ENCODE measurements at regions not wholly inside any gene's neighbourhood (a gene's known extent, or its start where the extent isn't known, plus 50 kb on each side); places are given as distances from the start of the nearest gene placed in this dataset.

GRCh38 chr3:80606073-80606472 lies 838.3 kb upstream of the ROBO1 start:
- no peak for TF ChIP-seq CTCF (IDR thresholded peaks at IDR 0.05)
- no peak for TF ChIP-seq POLR2A (IDR thresholded peaks at IDR 0.05)

Data from esophagus squamous epithelium (tissue), 4 donors.